HG03025 (cell line): ENCODE measurements at regions not wholly inside any gene's neighbourhood (a gene's known extent, or its start where the extent isn't known, plus 50 kb on each side); places are given as distances from the start of the nearest gene placed in this dataset.

Experiments used
- ATAC-seq: cut with Tn5 transposase; IDR thresholded peaks from one replicate; pipeline ENCODE4 v1.9.1; 2021; ENCODE audit warnings: mild to moderate bottlenecking, moderate library complexity; ENCODE audit not compliant: unreplicated experiment, low FRiP score

DNA sequence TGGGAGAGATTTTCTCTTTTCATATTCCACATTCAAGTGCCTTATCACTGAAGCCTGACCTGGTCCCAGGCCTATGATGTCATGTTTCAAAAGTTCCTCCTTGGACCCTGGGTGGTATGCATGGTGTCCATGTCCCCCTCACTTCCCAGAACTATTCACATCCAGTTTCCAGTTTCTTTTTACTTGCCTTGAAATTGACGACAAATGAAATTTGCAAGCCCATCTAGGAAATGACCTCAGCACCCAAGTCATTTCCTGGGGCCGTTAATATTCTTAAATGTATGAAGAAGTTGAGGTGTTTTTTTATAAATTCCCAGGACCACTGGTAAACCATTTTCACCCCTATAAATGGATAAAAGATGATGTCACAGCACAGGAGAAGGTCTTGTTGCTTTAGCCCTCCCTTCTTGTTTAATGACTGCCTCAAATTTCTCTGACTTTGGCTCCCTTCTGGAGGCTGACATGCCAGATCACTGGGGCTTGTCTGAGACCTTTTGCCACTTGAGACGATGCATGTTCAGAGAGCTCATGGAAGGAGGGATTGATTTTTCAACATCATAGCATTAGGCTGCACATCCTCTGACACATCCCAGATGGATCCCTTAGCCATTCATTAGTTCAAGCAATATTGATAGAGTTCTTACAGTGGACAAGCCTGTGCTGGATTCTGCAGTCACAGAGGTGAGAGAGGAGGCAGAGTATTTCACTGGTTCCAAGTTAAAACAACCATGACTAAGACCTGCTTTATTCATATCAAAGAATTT is 221.3 kb downstream of the PLPP3 start:
- no peak for ATAC-seq

DNA sequence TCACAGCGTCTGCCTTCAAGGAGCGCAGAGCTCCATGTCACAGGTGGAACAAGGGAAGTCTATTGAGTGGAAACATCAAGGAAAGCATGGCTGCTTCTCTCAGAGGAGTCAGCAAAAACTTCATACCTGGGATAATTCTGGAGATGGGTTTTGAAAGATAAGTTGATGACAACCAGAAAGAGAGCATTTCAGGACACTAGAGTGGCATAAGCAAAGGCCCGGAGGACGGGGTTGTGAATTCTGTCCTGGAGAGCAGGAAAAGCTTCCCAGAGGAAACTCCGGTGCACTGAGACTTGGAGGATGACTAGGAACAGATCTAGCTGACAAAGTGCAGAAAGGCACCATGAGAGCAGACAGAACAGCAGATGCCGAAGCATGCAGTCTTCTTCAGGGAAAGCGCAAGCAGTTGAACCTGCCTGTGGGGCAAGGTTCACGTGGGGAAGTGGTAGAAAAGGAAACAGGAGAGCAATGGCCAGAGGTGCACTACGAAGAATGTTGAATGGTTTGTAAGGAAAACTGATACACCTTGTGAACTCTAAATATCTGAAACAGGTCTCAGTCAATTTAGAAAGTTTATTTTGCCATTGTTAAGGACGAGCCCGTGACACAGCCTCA is 222.9 kb downstream of the PLPP3 start:
- ATAC-seq = no peak

DNA sequence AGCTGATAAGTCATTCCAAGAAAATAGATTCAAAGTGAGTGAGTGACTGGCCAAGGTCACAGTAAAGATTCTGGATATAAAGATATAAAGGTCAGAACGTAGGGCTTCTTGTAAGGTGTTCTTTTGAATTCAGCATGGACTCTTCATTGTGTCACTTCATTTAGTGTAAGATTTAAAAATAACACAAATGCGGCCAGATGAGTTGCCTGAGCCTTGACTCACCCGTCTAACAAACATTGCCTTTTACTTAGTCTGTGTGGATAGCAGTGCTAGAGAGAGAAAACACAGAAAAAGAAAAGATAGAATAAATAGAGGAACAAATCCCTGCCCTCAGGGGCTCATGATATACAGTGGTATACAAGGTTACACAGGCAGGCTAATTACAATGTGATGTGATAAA is 223.4 kb downstream of the PLPP3 start:
- no peak for ATAC-seq

GRCh38 chr1:56355422-56355821 is 223.9 kb downstream of the PLPP3 start:
- no peak for ATAC-seq

GRCh38 chr1:56345831-56346230 is 233.5 kb downstream of the PLPP3 start:
- ATAC-seq = no peak

DNA sequence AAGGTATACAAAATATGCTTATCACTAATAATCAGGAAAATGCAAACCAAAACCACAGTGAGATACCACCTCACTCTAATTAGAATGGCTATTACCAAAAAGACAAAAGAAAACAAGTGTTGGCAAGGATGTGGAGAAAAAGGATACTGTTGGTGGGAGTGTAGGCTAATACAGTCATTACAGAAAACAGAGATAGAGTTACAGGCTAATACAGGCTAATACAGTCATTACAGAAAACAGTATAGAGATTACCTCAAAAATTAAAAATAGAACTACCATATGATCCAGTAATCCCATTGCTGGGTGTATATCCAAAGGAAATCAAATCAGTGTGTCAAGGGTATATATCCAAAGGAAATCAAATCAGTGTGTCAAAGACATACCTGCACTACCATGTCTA is 238.4 kb downstream of the PLPP3 start:
- ATAC-seq = no peak

DNA sequence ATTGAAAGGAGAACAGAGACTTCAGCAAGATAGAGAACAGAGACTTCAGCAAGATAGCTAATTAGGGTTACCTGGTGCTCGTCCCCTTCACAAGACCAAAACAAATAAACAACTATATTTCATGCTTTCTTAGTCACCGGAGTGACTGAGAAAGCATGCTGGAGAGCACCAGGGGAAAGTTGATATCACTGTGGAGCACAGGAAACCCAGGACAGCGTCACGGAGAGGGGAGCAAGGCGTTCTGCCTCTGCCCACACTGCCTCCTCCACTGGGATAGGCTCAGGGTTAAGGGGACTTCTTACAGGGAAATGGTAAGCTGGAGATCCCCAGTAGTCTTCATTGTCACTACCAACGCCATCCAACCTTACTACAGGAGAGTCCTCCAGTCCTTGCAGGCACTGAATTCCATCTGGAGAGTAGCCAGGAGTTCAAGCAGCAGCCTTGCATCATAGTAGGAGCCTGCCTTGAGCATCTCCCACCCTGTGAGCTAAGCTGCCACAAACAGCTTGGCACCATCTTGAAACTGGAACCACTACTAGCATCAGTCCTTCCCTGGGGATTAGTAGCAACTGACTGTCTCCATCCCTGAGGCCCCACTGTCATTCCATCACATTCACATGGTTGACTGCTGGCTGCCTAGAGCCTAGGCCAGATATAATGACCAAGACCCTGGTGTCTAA is 239.4 kb downstream of the PLPP3 start:
- ATAC-seq = no peak

GRCh38 chr1:56339093-56339492 is 240.3 kb downstream of the PLPP3 start:
- no peak for ATAC-seq

DNA sequence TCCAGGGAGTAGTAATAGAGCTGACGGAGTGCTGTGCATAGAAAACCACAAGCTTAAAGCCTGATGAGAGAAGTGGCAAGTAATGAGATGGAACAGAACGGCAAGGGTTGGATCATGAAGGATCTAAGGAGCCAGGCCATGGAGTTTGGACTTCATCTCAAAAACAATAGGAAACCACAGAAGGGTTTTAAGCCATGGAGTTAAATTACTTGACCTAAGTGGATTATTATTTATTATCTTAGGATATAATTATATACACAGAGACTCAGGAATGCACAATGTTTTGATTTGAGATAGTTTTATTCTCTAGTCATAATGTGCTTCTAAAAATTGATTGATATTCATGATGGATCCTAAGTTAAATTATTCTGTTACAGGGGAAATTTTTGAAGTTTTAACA is 242.4 kb downstream of the PLPP3 start:
- ATAC-seq = no peak

GRCh38 chr1:56335394-56335793 is 244.0 kb downstream of the PLPP3 start:
- no peak for ATAC-seq

GRCh38 chr1:56334047-56334446 is 245.3 kb downstream of the PLPP3 start:
- no peak for ATAC-seq

- ATAC-seq = no peak
Observed at GRCh38 chr1:56333461-56333860, 245.9 kb downstream of the PLPP3 start.

- no peak for ATAC-seq
Observed at GRCh38 chr1:56331892-56332567, 247.3 kb downstream of the PLPP3 start.

GRCh38 chr1:56331207-56331891 is 248.0 kb downstream of the PLPP3 start:
- ATAC-seq = no peak

DNA sequence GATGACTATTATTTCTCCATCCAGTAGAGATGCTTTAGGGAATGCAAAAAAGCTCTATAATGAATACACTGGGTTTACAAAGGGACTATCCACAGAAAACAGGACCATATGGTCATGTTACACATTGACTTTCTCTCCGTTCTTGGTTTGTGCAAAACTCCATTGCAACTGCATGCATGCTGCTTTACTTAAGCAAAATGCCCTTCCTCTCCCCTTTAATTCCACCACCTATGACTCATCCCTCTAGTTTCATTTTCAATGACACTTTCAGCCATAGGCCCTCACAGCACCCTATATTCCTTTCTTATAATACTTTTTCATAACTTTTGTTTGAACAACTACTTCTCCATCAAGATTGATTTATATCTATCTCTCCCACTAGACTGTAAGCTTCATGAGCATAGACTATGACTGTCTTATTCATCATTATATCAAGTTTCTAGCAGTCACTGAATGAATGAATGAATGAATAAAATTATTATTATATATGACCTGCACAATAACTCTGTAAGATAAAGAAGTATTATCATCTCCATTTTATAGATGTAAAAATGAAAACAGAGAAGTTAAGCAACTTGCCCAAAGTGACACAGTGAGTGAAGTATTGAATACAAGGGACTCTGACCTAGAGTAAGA is 248.9 kb downstream of the PLPP3 start:
- ATAC-seq = peak; percentile 73

DNA sequence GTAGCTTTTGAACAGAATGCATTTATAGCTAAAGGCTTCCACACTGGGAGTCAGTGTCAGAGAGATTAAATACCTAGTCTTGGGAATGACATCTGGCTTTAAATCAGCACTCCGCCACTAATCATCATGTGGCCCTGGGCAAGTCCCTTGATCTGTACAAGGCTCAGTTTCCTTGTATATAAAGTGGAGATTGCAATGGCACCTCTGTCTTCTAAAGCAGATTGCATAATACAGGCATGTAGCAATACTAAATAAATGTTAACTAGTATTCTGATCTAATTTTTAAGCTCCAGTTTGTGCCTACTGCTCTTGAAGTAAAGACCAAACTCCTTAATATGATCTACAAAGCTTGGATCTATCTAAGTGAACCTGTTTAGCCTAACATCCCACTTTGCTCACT is 249.4 kb downstream of the PLPP3 start:
- ATAC-seq = no peak

DNA sequence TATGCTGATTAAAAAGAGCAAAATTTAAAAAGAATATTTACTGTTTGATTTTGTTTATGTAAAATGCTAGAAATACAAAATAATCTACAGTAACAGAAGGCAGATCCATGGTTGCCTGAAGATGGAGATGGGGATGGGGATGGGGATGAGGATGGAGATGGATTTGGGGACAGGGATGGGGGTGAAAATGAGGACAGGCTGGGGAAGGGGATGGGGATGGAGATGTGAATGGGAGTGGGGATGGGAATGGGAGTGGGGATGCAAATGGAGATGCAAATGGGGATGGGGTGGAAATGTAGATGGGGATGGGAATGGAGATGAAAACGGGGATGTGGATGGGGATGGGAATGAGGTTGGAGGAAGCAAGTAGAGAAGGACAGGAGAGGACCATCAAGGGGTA is 252.2 kb downstream of the PLPP3 start:
- ATAC-seq = no peak

DNA sequence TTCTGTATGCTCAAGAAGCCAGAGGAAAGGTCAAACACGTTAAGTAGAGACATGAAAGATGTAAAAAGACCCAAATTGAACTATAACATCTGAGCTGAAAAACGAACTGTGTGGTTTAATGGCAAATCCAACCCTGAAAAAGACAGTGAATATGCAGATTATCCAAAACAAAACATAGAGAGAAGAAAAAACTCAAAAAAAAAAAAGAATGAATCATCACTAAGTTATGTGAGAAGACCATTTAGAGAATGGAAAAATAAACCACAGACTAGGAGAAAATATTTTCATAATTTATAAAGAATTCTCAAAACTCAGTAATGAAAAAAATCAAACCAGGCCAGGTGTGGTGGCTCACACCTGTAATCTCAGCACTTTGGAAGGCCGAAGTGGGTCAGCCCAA is 253.3 kb downstream of the PLPP3 start:
- no peak for ATAC-seq

- no peak for ATAC-seq
Observed at GRCh38 chr1:56324504-56324903, 254.9 kb downstream of the PLPP3 start.

GRCh38 chr1:56322211-56322610 is 257.2 kb downstream of the PLPP3 start:
- ATAC-seq = no peak
